ENCODE measurements at regions not wholly inside any gene's neighbourhood (a gene's known extent, or its start where the extent isn't known, plus 50 kb on each side); places are given as distances from the start of the nearest gene placed in this dataset.

GRCh38 chr13:54177466-54177865 is 1148.9 kb downstream of the OLFM4 start:
- TF ChIP-seq POLR2A (IDR thresholded peaks at IDR 0.05) (no peak), CTCF (IDR thresholded peaks at IDR 0.05) (no peak)

Measured in thyroid gland (tissue), 4 donors.